GM12864 (cell line): ENCODE measurements at regions not wholly inside any gene's neighbourhood (a gene's known extent, or its start where the extent isn't known, plus 50 kb on each side); places are given as distances from the start of the nearest gene placed in this dataset.
"Not testable (repeated sequence)": the region's sequence is repeated elsewhere in the genome, so short reads cannot be mapped to it uniquely, and the experiment has no call there.

Experiments used
- DNase-seq: peaks from one replicate; pipeline ENCODE4 v3.0.0-alpha.2; 2011; ENCODE audit warnings: low read depth
- H3K4me3 ChIP-seq: 2 replicates; pipeline ENCODE4 v1.5.1; 2011; ENCODE audit warnings: mild to moderate bottlenecking, low read depth, low read length, control low read depth
- CTCF ChIP-seq: IDR thresholded peaks from 2 replicates; pipeline ENCODE4 v1.5.1; 2011; ENCODE audit warnings: low read depth, mild to moderate bottlenecking, moderate library complexity, low read length, control low read depth, inconsistent platforms; ENCODE audit errors: missing control alignments

- no peak for TF ChIP-seq CTCF
- no peak overlapping the region for H3K4me3 ChIP-seq
- no peak for DNase-seq
Observed at GRCh38 chr10:52368725-52369124, 54.6 kb downstream of the DKK1 start.

- not testable (repeated sequence) for H3K4me3 ChIP-seq, DNase-seq
Observed at GRCh38 chr10:52374207-52374606, 60.1 kb downstream of the DKK1 start.

- TF ChIP-seq CTCF: no peak
- DNase-seq: no peak
- H3K4me3 ChIP-seq: no peak overlapping the region
Observed at GRCh38 chr10:52376694-52377354, 62.7 kb downstream of the DKK1 start.

- no peak overlapping the region for H3K4me3 ChIP-seq
- DNase-seq: no peak
- no peak for TF ChIP-seq CTCF
Observed at GRCh38 chr10:52378124-52378523, 64.0 kb downstream of the DKK1 start.

- DNase-seq: no peak
- TF ChIP-seq CTCF: no peak
- H3K4me3 ChIP-seq: no peak overlapping the region
Observed at GRCh38 chr10:52379287-52379686, 65.2 kb downstream of the DKK1 start.

GRCh38 chr10:52383088-52383487, 69.0 kb downstream of the DKK1 start:
- DNase-seq: no peak
- no peak for TF ChIP-seq CTCF
- no peak overlapping the region for H3K4me3 ChIP-seq

GRCh38 chr10:52387744-52388143, 73.7 kb downstream of the DKK1 start:
- TF ChIP-seq CTCF: no peak
- no peak for DNase-seq
- no peak overlapping the region for H3K4me3 ChIP-seq

- TF ChIP-seq CTCF: no peak
- no peak for DNase-seq
- no peak overlapping the region for H3K4me3 ChIP-seq
Observed at GRCh38 chr10:52390388-52390787, 76.3 kb downstream of the DKK1 start.
